ENCODE measurements at regions not wholly inside any gene's neighbourhood (a gene's known extent, or its start where the extent isn't known, plus 50 kb on each side); places are given as distances from the start of the nearest gene placed in this dataset.
"Not testable (repeated sequence)": the region's sequence is repeated elsewhere in the genome, so short reads cannot be mapped to it uniquely, and the experiment has no call there.

DNA sequence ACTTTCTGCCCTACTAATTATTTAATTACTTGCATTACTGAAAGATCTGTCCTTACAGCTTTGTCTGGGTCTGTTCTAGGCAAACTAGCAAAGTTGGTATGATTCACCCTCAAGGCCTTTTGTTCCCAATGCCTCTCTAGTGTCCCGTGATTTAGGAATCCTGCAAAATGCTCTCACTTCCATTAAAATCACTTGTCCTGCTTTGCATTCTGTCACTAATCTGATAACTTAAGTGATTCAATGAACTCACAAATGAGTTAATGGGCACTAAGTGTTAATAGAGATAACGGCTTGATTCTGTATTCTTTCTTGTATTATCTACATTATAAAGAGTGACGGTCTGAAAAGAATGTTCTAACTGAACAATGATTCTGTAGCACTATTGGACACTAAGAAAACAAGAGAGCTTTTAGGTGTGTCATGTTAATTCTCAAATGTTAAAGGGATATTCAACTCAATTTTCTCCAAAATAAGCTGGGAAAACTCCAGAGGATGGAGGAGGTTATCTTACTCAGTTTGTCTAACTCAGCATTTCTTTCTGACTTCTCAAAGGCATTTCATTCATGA is 697.3 kb downstream of the CETN3 start:
- DNase-seq: no peak

GRCh38 chr5:89711526-89711925 is 698.0 kb downstream of the CETN3 start:
- no peak for DNase-seq

DNA sequence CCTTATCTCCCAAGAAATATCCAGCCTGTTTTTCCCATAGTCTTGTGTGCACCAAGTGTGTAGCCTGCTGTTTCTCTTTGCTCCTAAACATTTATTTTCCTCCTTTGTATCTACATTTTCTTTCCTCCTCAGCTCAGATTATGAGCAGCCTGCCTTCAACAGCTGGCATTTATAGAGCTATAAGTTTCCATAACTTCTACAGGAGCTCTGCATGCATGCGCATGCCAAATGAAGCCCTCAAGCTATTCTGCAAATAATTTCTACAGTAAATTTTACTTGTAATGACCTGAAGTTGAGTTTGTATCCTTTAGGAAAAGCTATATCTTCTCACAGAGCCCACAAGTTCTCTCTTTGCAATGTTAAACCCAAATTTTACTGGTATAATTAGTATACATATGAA is 699.5 kb downstream of the CETN3 start:
- no peak for DNase-seq

DNA sequence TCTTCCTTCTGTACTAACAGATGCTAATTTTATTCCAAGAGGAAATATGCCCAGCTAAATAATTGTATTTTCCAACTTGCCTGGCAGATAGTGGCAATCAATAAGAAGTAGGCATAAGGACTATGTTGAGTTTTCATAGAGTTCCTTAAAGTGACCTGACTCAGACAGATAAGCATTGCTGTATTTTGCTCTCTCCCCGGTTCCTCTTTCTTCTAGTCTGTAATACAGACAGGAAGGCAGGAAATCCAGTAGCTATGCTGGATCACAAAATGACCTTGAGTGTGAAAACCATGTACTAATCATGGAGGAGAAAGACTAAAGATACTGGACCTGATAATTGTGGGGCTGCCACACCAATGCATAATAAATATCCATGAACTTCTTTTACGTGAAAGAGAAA is 701.7 kb downstream of the CETN3 start:
- DNase-seq: no peak

DNA sequence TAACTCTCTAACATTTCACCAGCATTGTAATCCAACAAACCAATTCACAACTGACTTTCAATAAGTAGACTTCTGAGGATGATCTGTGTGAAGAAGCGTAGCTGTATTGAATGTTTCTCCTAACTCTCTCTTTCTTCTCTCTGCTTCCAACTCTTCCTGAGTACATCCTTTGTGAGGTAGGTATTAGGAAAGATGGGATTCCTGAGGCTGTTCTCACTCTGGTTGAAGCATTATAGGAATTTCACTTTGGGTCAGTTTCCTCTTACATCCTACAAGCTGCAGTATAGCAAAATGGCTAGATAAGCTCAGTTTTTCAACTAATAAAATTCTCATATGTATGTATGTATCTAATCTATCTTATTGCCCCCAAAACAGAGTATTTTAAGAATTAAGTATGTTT is 702.8 kb downstream of the CETN3 start:
- no peak for DNase-seq

- DNase-seq: no peak
Observed at GRCh38 chr5:89703817-89704216, 705.7 kb downstream of the CETN3 start.

- DNase-seq: no peak
Observed at GRCh38 chr5:89698028-89698427, 711.5 kb downstream of the CETN3 start.

GRCh38 chr5:89697581-89697980 is 712.0 kb downstream of the CETN3 start:
- DNase-seq: no peak

GRCh38 chr5:89695371-89695770 is 714.2 kb downstream of the CETN3 start:
- DNase-seq: no peak

GRCh38 chr5:89694026-89694550 is 715.5 kb downstream of the CETN3 start:
- DNase-seq: no peak

- DNase-seq: no peak
Observed at GRCh38 chr5:89690331-89690730, 719.2 kb downstream of the CETN3 start.

DNA sequence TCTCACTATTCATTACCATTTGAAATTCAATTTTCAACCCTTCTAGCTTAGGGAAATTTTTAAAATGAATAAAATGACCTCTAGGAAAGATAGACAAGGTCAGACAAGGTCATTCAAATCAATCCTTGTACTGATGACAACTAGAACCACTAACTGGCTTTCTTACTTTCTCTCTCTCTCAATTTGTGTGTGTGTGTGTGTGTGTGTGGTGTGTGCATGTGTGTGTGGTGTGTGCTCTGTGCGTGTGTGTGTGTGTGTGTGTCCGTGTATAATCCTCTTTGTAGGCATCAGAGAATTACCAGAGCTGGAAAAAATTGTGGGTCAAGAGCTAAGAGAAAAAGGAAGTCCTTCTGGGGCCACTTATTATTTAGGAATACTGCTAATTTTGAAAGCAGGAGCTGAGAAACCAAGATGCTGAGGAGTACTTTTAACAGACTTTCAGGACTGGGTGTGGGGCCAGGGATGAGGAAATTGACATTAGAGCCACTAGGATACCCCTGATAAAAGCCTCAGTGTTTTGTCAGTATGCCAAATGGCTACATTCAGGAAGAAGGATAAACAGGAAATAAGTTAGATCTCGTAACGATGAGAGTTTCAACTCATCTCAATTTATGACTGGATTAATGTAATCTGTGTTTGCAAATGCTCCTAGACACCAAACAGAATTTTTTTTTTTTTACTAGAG is 723.3 kb downstream of the CETN3 start:
- no peak for DNase-seq

DNA sequence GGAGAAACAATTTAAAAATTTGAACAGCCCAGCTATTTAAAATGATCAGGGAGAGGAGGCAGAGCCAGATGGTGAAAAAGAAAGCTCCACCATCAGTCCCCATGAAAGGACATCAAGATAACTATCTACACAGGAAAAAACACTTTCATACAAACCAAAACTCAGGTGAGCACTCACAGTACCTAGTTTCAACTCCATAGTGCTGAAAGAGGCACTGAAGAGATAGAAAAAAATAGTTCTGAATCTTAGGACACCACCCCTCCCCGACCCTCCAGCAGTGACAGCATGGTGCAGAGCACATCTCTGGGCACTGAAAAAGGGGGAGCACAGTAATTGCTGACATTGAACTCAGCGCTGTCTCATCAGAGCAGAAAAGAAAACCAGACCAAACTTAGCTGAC is 732.9 kb downstream of the CETN3 start:
- DNase-seq: no peak

DNA sequence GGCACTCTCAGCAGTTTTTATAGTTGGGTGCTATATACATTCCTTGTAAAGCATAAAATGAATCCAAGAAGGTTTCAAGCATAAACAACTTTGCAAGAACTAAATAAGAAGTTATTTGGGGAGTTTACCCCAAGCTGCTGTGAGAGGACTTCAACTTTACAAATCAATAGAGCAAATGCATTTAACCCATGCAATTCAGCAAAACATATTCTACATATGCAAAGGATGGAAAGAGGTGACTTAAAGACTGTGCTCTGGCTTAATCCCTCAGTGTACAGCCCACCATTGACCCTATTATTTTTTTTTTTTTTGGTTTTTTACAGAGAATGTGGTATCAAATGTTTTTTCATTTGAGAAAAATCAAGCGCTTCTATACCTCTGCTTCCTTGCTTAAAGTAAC is 736.5 kb downstream of the CETN3 start:
- DNase-seq: no peak

GRCh38 chr5:89668821-89669220 is 740.7 kb downstream of the CETN3 start:
- DNase-seq: no peak

DNA sequence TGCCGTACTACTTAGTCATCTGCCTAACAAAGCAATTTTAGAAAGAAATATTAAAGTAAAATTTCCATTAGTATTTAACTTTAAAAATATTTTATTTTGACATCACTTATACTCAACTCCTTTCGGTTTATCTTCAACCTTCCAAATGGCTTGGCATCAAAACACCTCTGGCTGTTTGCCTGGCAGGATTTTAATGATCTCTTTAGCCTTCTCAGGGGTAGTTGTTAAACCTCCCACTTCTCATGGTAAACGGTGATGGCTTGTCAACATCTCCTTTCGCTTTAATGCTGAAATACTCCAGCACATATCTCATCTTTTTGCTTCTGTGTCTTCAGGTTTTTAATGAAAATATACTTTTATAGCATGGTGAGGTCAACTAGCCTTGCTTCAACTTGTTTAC is 747.1 kb downstream of the CETN3 start:
- no peak for DNase-seq

GRCh38 chr5:89638871-89639270 is 755.9 kb upstream of the MEF2C start:
- no peak for DNase-seq

- not testable (repeated sequence) for DNase-seq
Observed at GRCh38 chr5:89634176-89634575, 751.2 kb upstream of the MEF2C start.

DNA sequence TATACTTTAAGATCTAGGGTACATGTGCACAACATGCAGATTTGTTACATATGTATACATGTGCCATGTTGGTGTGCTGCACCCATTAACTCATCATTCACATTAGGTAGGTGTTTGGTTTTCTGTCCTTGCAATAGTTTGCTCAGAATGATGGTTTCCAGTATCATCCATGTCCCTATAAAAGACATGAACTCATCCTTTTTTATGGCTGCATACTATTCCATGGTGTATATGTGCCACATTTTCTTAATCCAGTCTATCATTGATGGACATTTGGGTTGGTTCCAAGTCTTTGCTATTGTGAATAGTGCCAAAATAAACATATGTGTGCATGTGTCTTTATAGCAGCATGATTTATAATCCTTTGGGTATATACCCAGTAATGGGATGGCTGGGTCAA is 747.1 kb upstream of the MEF2C start:
- not testable (repeated sequence) for DNase-seq

- no peak for DNase-seq
Observed at GRCh38 chr5:89628876-89629635, 746.1 kb upstream of the MEF2C start.

GRCh38 chr5:89615839-89616518 is 733.0 kb upstream of the MEF2C start:
- no peak for DNase-seq

- DNase-seq: no peak
Observed at GRCh38 chr5:89613222-89613956, 730.4 kb upstream of the MEF2C start.

All from DMS79 (cell line).